ENCODE measurements at regions not wholly inside any gene's neighbourhood (a gene's known extent, or its start where the extent isn't known, plus 50 kb on each side); places are given as distances from the start of the nearest gene placed in this dataset.
"Not testable (repeated sequence)": the region's sequence is repeated elsewhere in the genome, so short reads cannot be mapped to it uniquely, and the experiment has no call there.

- H3K4me3 ChIP-seq; H3K36me3 ChIP-seq; DNase-seq; intact Hi-C loops (cut with DNase I); H3K27me3 ChIP-seq; H3K4me1 ChIP-seq; ATAC-seq; H3K27ac ChIP-seq: not testable (repeated sequence)
- H3K9me3 ChIP-seq = peaks cover 0 to 33% of the 10 kb centered on the region in 2 donors
Observed at GRCh38 chr6:104676679-104677078, 183.0 kb downstream of the HACE1 start.

- not testable (repeated sequence) for H3K4me3 ChIP-seq, ATAC-seq
Observed at GRCh38 chr6:104675161-104675560, 184.6 kb downstream of the HACE1 start.

GRCh38 chr6:104673078-104673477 is 186.6 kb downstream of the HACE1 start:
- H3K27ac ChIP-seq; H3K4me1 ChIP-seq; H3K36me3 ChIP-seq; H3K27me3 ChIP-seq; H3K4me3 ChIP-seq; intact Hi-C loops (cut with DNase I); ATAC-seq; DNase-seq: not testable (repeated sequence)
- H3K9me3 ChIP-seq = peaks cover 0 to 46% of the 10 kb centered on the region in 2 donors

More at GRCh38 chr6:104675161-104675560, 184.6 kb downstream of the HACE1 start:
- H3K27me3 ChIP-seq; intact Hi-C loops (cut with DNase I); DNase-seq; H3K4me1 ChIP-seq; H3K27ac ChIP-seq; H3K36me3 ChIP-seq: not testable (repeated sequence)
- H3K9me3 ChIP-seq = peaks cover 0 to 44% of the 10 kb centered on the region in 2 donors

DNA sequence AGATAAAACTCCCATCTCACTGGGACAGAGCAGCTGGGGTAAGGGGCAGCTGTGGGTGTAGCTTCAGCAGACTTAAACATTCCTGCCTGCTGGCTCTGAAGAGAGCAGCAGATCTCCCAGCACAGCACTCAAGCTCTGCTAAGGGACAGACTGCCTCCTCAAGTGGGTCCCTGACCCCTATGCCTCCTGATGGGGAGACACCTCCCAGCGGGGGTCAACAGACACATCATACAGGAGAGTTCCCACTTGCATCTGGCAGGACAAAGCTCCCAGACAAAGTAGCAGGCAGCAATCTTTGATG is 188.2 kb downstream of the HACE1 start:
- H3K27me3 ChIP-seq; H3K27ac ChIP-seq; H3K36me3 ChIP-seq; intact Hi-C loops (cut with DNase I); ATAC-seq; H3K4me3 ChIP-seq; DNase-seq; H3K4me1 ChIP-seq: not testable (repeated sequence)
- peaks cover 0 to 44% of the 10 kb centered on the region in 2 donors for H3K9me3 ChIP-seq

- H3K4me1 ChIP-seq; intact Hi-C loops (cut with DNase I); ATAC-seq; H3K36me3 ChIP-seq; DNase-seq; H3K27me3 ChIP-seq; H3K27ac ChIP-seq; H3K4me3 ChIP-seq: not testable (repeated sequence)
- peaks cover 0 to 44% of the 10 kb centered on the region in 2 donors for H3K9me3 ChIP-seq
Observed at GRCh38 chr6:104670834-104671590, 188.7 kb downstream of the HACE1 start.

DNA sequence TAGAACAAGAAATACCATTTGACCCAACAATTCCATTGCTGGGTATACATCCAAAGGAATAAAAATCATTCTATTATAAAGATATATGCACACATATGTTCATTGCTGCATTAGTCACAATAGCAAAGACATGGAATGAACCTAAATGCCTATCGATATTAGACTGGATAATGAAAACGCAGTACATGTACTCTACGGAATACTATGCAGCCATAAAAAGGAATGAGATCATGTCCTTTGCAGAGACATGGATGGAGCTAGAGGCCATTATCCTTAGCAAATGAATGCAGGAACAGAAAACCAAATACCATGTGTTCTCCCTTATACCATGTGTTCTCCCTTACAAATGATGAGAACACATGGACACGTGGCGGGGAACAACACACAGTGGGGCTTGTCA is 190.2 kb downstream of the HACE1 start:
- H3K36me3 ChIP-seq = no peaks in the 10 kb centered on the region
- TF ChIP-seq CTCF (IDR thresholded peaks at IDR 0.05) = no peak
- H3K9me3 ChIP-seq = peaks cover 0 to 46% of the 10 kb centered on the region in 2 donors
- no peak overlapping the region for H3K4me3 ChIP-seq
- ATAC-seq = no peak
- H3K27me3 ChIP-seq = no peaks in the 10 kb centered on the region
- intact Hi-C loops (cut with DNase I) = no loop called here
- DNase-seq = no peak
- H3K4me1 ChIP-seq = no peaks in the 10 kb centered on the region
- no peak overlapping the region for H3K27ac ChIP-seq

GRCh38 chr6:104656235-104656634 is 203.5 kb downstream of the HACE1 start:
- no peak for ATAC-seq
- DNase-seq = no peak
- no peaks in the 10 kb centered on the region for H3K27me3 ChIP-seq
- no peaks in the 10 kb centered on the region for H3K9me3 ChIP-seq
- no peaks in the 10 kb centered on the region for H3K36me3 ChIP-seq
- H3K4me3 ChIP-seq = no peak overlapping the region
- H3K4me1 ChIP-seq = no peaks in the 10 kb centered on the region
- no peak for TF ChIP-seq CTCF (IDR thresholded peaks at IDR 0.05)
- no peak overlapping the region for H3K27ac ChIP-seq
- intact Hi-C loops (cut with DNase I) = no loop called here

DNA sequence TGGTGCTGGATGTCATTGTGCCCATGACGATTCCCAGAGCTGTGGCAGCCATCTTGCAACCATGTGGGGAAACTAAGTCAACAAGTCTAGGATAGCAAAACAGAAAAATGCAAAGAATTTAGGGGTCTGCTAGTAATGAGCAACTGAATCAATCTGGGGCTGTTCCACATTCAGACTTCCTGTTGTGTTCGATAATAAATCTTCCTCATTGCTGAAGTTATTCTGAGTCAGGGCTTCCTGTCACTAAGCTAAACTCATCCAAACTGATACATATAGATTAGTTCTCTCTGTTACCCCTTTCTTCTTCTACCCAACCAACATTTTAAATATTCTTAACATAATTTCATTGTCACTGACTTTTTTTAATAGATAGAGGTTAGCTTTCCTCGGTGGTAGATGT is 205.9 kb downstream of the HACE1 start:
- Histone ChIP-seq H3K4me3 (no peak overlapping the region), H3K27ac (peak overlapping the region in 1 of 2 donors; percentile 23), H3K4me1 (no peaks in the 10 kb centered on the region), H3K27me3 (no peaks in the 10 kb centered on the region), H3K9me3 (no peaks in the 10 kb centered on the region), H3K36me3 (no peaks in the 10 kb centered on the region)
- intact Hi-C loops (cut with DNase I) = no loop called here
- no peak for TF ChIP-seq CTCF (IDR thresholded peaks at IDR 0.05)
- ATAC-seq = no peak
- DNase-seq = no peak

Measured in left lung (tissue), 4 donors.